Endothelial cell of umbilical vein (primary cell): ENCODE measurements at regions not wholly inside any gene's neighbourhood (a gene's known extent, or its start where the extent isn't known, plus 50 kb on each side); places are given as distances from the start of the nearest gene placed in this dataset.

ENCODE experiments used
- EZH2 ChIP-seq: IDR thresholded peaks from 2 replicates; pipeline ENCODE4 v1.6.1; 2012; ENCODE audit warnings: borderline replicate concordance, low read depth, mild to moderate bottlenecking, moderate library complexity, low read length, inconsistent platforms; ENCODE audit not compliant: severe bottlenecking
- FOS ChIP-seq: IDR thresholded peaks from 2 replicates; pipeline ENCODE4 v1.6.1; 2011; ENCODE audit warnings: mild to moderate bottlenecking, low read length, moderate library complexity, borderline replicate concordance; ENCODE audit not compliant: insufficient read depth
- JUN ChIP-seq: IDR thresholded peaks from 2 replicates; pipeline ENCODE4 v1.6.1; 2011; ENCODE audit warnings: borderline replicate concordance, low read depth; ENCODE audit not compliant: insufficient read length, insufficient read depth
- MAX ChIP-seq: IDR thresholded peaks from 2 replicates; pipeline ENCODE4 v1.6.1; 2011; ENCODE audit not compliant: insufficient read depth, insufficient read length
- POLR2A ChIP-seq: IDR thresholded peaks from 2 replicates; pipeline ENCODE4 v1.6.1; 2012; ENCODE audit warnings: low read depth, mild to moderate bottlenecking, control low read depth, low read length
- POLR2AphosphoS5 ChIP-seq: IDR thresholded peaks from 2 replicates; pipeline ENCODE4 v1.6.1; 2012; ENCODE audit warnings: low read depth, mild to moderate bottlenecking, control low read depth, low read length, moderate library complexity; ENCODE audit not compliant: insufficient read depth
- TF ChIP-seq, protein P1 (sequence below), 2 donors: IDR thresholded peaks; 1 replicate in 1 of 2; 2 replicates in 1 of 2; pipeline ENCODE4 v1.5.1; 2011; ENCODE audit warnings: low read length in 2 of 2, mild to moderate bottlenecking in 2 of 2, moderate library complexity in 2 of 2, control low read depth in 1 of 2, inconsistent platforms in 1 of 2, low read depth in 1 of 2; ENCODE audit not compliant: insufficient read depth in 1 of 2; ENCODE audit errors: extremely low read depth in 1 of 2

DNA sequence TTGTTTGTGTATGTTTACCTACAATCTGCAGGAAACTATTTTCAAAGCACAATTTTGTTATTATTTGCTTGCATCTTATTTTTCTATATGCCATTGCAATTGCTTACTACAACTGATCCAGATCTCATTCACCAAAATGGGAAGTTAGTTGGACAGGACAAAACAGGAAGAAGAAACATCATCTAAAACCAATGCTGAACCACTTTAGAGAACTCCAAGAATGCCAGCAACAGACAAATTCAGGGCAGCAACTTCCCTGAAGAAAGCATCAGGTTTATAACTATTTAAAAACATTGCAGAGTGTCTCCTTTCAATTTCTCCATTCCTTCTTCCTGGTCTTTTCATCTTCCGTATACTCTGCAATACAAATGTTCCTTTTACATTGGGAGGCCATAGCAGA lies 82.4 kb upstream of the SMYD2 start:
- TF ChIP-seq, protein P1, sequence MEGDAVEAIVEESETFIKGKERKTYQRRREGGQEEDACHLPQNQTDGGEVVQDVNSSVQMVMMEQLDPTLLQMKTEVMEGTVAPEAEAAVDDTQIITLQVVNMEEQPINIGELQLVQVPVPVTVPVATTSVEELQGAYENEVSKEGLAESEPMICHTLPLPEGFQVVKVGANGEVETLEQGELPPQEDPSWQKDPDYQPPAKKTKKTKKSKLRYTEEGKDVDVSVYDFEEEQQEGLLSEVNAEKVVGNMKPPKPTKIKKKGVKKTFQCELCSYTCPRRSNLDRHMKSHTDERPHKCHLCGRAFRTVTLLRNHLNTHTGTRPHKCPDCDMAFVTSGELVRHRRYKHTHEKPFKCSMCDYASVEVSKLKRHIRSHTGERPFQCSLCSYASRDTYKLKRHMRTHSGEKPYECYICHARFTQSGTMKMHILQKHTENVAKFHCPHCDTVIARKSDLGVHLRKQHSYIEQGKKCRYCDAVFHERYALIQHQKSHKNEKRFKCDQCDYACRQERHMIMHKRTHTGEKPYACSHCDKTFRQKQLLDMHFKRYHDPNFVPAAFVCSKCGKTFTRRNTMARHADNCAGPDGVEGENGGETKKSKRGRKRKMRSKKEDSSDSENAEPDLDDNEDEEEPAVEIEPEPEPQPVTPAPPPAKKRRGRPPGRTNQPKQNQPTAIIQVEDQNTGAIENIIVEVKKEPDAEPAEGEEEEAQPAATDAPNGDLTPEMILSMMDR (IDR thresholded peaks at IDR 0.05; ENCODE audit: extremely low read depth in 1 of 2, insufficient read depth in 1 of 2, low read depth in 1 of 2, low read length in 2 of 2) = no peak
- TF ChIP-seq POLR2AphosphoS5 (no peak), EZH2 (no peak), POLR2A (no peak), FOS (no peak), JUN (no peak), MAX (no peak)
